HG02885 (cell line): ENCODE measurements at regions not wholly inside any gene's neighbourhood (a gene's known extent, or its start where the extent isn't known, plus 50 kb on each side); places are given as distances from the start of the nearest gene placed in this dataset.

Experiments used
- ATAC-seq: cut with Tn5 transposase; IDR thresholded peaks from one replicate; pipeline ENCODE4 v1.9.1; 2021; ENCODE audit warnings: mild to moderate bottlenecking; ENCODE audit not compliant: unreplicated experiment, poor library complexity

GRCh38 chr2:19846567-19846966 is 55.2 kb downstream of the TTC32 start:
- ATAC-seq: no peak

- ATAC-seq: no peak
These were observed 55.8 kb downstream of the TTC32 start for GRCh38 chr2:19846030-19846429.

GRCh38 chr2:19845323-19845920 is 56.4 kb downstream of the TTC32 start:
- ATAC-seq: no peak

- no peak for ATAC-seq
These were observed 57.0 kb downstream of the TTC32 start for GRCh38 chr2:19844750-19845149.

GRCh38 chr2:19843992-19844515 is 57.7 kb downstream of the TTC32 start:
- ATAC-seq: no peak

- no peak for ATAC-seq
These were observed 59.7 kb downstream of the TTC32 start for GRCh38 chr2:19841918-19842693.

- no peak for ATAC-seq
These were observed 62.3 kb downstream of the TTC32 start for GRCh38 chr2:19839438-19839837.

- ATAC-seq: no peak
These were observed 63.2 kb downstream of the TTC32 start for GRCh38 chr2:19838616-19839015.

GRCh38 chr2:19837235-19837766 is 64.5 kb downstream of the TTC32 start:
- no peak for ATAC-seq

- no peak for ATAC-seq
These were observed 66.0 kb downstream of the TTC32 start for GRCh38 chr2:19835781-19836281.

GRCh38 chr2:19833978-19834377 is 67.8 kb downstream of the TTC32 start:
- ATAC-seq: no peak

GRCh38 chr2:19829672-19830071 is 72.1 kb downstream of the TTC32 start:
- ATAC-seq: no peak

GRCh38 chr2:19826874-19827273 is 74.9 kb downstream of the TTC32 start:
- no peak for ATAC-seq

- no peak for ATAC-seq
These were observed 78.3 kb downstream of the TTC32 start for GRCh38 chr2:19823507-19823906.

- ATAC-seq: no peak
These were observed 82.4 kb downstream of the TTC32 start for GRCh38 chr2:19819097-19820065.

- no peak for ATAC-seq
These were observed 83.2 kb downstream of the TTC32 start for GRCh38 chr2:19818543-19818942.

GRCh38 chr2:19818039-19818438 is 83.7 kb downstream of the TTC32 start:
- ATAC-seq: no peak

GRCh38 chr2:19815746-19816145 is 86.0 kb downstream of the TTC32 start:
- no peak for ATAC-seq

- no peak for ATAC-seq
These were observed 89.6 kb downstream of the TTC32 start for GRCh38 chr2:19812166-19812565.

GRCh38 chr2:19811186-19811585 is 90.6 kb downstream of the TTC32 start:
- ATAC-seq: no peak
